IPS DF 4.7 (cell line): ENCODE measurements at regions not wholly inside any gene's neighbourhood (a gene's known extent, or its start where the extent isn't known, plus 50 kb on each side); places are given as distances from the start of the nearest gene placed in this dataset.

Source experiments
- DNase-seq: peaks from one replicate; pipeline ENCODE4 v3.0.0-alpha.2; 2013; ENCODE audit warnings: low spot score; ENCODE audit errors: extremely low read depth

GRCh38 chr12:30508205-30508967 is 187.3 kb downstream of the IPO8 start:
- no peak for DNase-seq

- DNase-seq, result no peak
Measured at GRCh38 chr12:30507576-30507975, 188.1 kb downstream of the IPO8 start.

- no peak for DNase-seq
Measured at GRCh38 chr12:30506411-30506810, 189.3 kb downstream of the IPO8 start.

GRCh38 chr12:30501718-30502117 is 194.0 kb downstream of the IPO8 start:
- no peak for DNase-seq

- DNase-seq, result no peak
Measured at GRCh38 chr12:30500532-30500931, 195.1 kb downstream of the IPO8 start.

GRCh38 chr12:30485230-30485890 is 210.3 kb downstream of the IPO8 start:
- DNase-seq, result no peak

- DNase-seq, result no peak
Measured at GRCh38 chr12:30484658-30485057, 211.0 kb downstream of the IPO8 start.

GRCh38 chr12:30482650-30483049 is 213.0 kb downstream of the IPO8 start:
- no peak for DNase-seq

GRCh38 chr12:30473274-30473673 is 222.4 kb downstream of the IPO8 start:
- no peak for DNase-seq

- DNase-seq, result no peak
Measured at GRCh38 chr12:30466093-30466585, 229.5 kb downstream of the IPO8 start.

GRCh38 chr12:30463636-30464035 is 232.0 kb downstream of the IPO8 start:
- no peak for DNase-seq

- DNase-seq, result no peak
Measured at GRCh38 chr12:30462249-30462648, 233.4 kb downstream of the IPO8 start.

GRCh38 chr12:30461026-30461615 is 234.5 kb downstream of the IPO8 start:
- DNase-seq, result no peak

GRCh38 chr12:30458453-30458852 is 237.2 kb downstream of the IPO8 start:
- DNase-seq, result no peak

GRCh38 chr12:30457621-30458289 is 237.9 kb downstream of the IPO8 start:
- DNase-seq, result peak; percentile 14

GRCh38 chr12:30450872-30451271 is 244.8 kb downstream of the IPO8 start:
- DNase-seq, result no peak

GRCh38 chr12:30450226-30450625 is 245.4 kb downstream of the IPO8 start:
- DNase-seq, result no peak

- DNase-seq, result no peak
Measured at GRCh38 chr12:30448038-30448437, 247.6 kb downstream of the IPO8 start.

GRCh38 chr12:30447061-30447750 is 248.5 kb downstream of the IPO8 start:
- DNase-seq, result no peak

GRCh38 chr12:30442461-30442860 is 253.2 kb downstream of the IPO8 start:
- DNase-seq, result no peak
